PFSK-1 (cell line): ENCODE measurements at regions not wholly inside any gene's neighbourhood (a gene's known extent, or its start where the extent isn't known, plus 50 kb on each side); places are given as distances from the start of the nearest gene placed in this dataset.

Experiments used
- FOXP2 ChIP-seq: optimal IDR thresholded peaks from 2 replicates; pipeline ENCODE3; 2011; ENCODE audit warnings: borderline replicate concordance, control low read depth, inconsistent platforms; ENCODE audit not compliant: insufficient read depth; ENCODE audit errors: extremely low read length, extremely low read depth
- POLR2AphosphoS5 ChIP-seq: IDR thresholded peaks from 2 replicates; pipeline ENCODE4 v1.6.1; 2012; ENCODE audit warnings: low read depth, mild to moderate bottlenecking, control low read depth, low read length, moderate library complexity
- SIN3A ChIP-seq: IDR thresholded peaks from 2 replicates; pipeline ENCODE4 v1.6.1; 2012; ENCODE audit warnings: mild to moderate bottlenecking, low read length, moderate library complexity, borderline replicate concordance; ENCODE audit not compliant: insufficient read depth
- TAF1 ChIP-seq: IDR thresholded peaks from 2 replicates; pipeline ENCODE4 v1.6.1; 2012; ENCODE audit warnings: low read length, control low read depth, borderline replicate concordance; ENCODE audit not compliant: insufficient read depth
- TF ChIP-seq, protein P1 (sequence below), 2 experiments: IDR thresholded peaks; 2 replicates each; pipeline versions ENCODE4 v1.6.1 to v1.8.0; 2011 to 2012; ENCODE audit warnings: low read depth in 2 of 2, low read length in 2 of 2, control low read depth in 1 of 2, inconsistent platforms in 1 of 2, mild to moderate bottlenecking in 1 of 2, moderate library complexity in 1 of 2; ENCODE audit not compliant: insufficient read depth in 1 of 2

GRCh38 chr10:110363572-110364411, 59.1 kb upstream of the SMNDC1 start:
- TF ChIP-seq POLR2AphosphoS5 = no peak
- TF ChIP-seq, protein P1, sequence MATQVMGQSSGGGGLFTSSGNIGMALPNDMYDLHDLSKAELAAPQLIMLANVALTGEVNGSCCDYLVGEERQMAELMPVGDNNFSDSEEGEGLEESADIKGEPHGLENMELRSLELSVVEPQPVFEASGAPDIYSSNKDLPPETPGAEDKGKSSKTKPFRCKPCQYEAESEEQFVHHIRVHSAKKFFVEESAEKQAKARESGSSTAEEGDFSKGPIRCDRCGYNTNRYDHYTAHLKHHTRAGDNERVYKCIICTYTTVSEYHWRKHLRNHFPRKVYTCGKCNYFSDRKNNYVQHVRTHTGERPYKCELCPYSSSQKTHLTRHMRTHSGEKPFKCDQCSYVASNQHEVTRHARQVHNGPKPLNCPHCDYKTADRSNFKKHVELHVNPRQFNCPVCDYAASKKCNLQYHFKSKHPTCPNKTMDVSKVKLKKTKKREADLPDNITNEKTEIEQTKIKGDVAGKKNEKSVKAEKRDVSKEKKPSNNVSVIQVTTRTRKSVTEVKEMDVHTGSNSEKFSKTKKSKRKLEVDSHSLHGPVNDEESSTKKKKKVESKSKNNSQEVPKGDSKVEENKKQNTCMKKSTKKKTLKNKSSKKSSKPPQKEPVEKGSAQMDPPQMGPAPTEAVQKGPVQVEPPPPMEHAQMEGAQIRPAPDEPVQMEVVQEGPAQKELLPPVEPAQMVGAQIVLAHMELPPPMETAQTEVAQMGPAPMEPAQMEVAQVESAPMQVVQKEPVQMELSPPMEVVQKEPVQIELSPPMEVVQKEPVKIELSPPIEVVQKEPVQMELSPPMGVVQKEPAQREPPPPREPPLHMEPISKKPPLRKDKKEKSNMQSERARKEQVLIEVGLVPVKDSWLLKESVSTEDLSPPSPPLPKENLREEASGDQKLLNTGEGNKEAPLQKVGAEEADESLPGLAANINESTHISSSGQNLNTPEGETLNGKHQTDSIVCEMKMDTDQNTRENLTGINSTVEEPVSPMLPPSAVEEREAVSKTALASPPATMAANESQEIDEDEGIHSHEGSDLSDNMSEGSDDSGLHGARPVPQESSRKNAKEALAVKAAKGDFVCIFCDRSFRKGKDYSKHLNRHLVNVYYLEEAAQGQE (IDR thresholded peaks at IDR 0.05; ENCODE audit: insufficient read depth in 1 of 2, low read depth in 2 of 2, low read length in 2 of 2) = no peak
- no peak for TF ChIP-seq TAF1
- no peak for TF ChIP-seq SIN3A
- no peak for TF ChIP-seq FOXP2
